ENCODE measurements at regions not wholly inside any gene's neighbourhood (a gene's known extent, or its start where the extent isn't known, plus 50 kb on each side); places are given as distances from the start of the nearest gene placed in this dataset.
A peak's percentile ranks its signal among the peaks of the same experiment; 100 is the strongest.

DNA sequence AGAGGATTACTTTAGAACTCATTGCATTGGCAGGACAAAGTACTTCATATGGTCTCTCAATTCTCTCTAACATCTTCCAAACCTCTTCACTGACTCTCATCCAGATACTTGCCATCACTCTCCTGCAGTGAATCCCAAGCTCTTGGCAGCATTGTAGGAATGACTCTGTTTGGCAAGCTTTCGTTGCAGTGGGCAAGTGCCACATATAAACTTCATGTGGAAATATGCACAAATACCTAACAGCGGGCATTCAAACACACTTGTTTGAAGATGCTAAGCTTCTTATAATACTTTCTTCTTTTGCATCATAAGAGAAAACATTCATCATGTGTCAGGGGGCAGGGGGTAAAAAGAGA, 86.2 kb upstream of the F13A1 start:
- no peak overlapping the region for H2BK120ac ChIP-seq (ENCODE audit: insufficient read depth, low read length, poor library complexity)
- no peak overlapping the region for H2AK5ac ChIP-seq (ENCODE audit: low read length)
- no peak overlapping the region for H4K91ac ChIP-seq (ENCODE audit: low read depth, low read length)
- DNase-seq, result no peak
- H3K23ac ChIP-seq (ENCODE audit: low read length), result no peak overlapping the region
- no peaks in the 10 kb centered on the region for H3K79me1 ChIP-seq (ENCODE audit: low read length)
- no peaks in the 10 kb centered on the region for H3K79me2 ChIP-seq (ENCODE audit: control insufficient read depth, insufficient read depth, low read length, poor library complexity)
- no peaks in the 10 kb centered on the region for H3K9me3 ChIP-seq (ENCODE audit: insufficient read depth, low read depth, low read length)
- no peak overlapping the region for H2AFZ ChIP-seq (ENCODE audit: insufficient read depth, low read length, poor library complexity)
- no peak overlapping the region for H2BK12ac ChIP-seq (ENCODE audit: low read length)
- H3K27ac ChIP-seq (ENCODE audit: low read depth, low read length), result no peak overlapping the region
- H3K4me2 ChIP-seq (ENCODE audit: low read length), result no peak overlapping the region
- H3K4ac ChIP-seq (ENCODE audit: low read depth, low read length), result no peak overlapping the region
- no peak overlapping the region for H2BK5ac ChIP-seq (ENCODE audit: low read depth, low read length, poor library complexity)
- no peak overlapping the region for H4K12ac ChIP-seq (ENCODE audit: low read depth, low read length)
- H3K36me3 ChIP-seq (ENCODE audit: control insufficient read depth in 1 of 2, insufficient read depth in 2 of 2, low read length in 2 of 2), result no peaks in the 10 kb centered on the region
- no peak overlapping the region for H3K9ac ChIP-seq (ENCODE audit: low read length)
- H4K8ac ChIP-seq (ENCODE audit: low read depth, low read length), result no peak overlapping the region
- WGBS (ENCODE audit: extremely low coverage, insufficient coverage, insufficient read length), result no CpG with 5 or more reads among the region's 2 CpGs
- H3K4me1 ChIP-seq (ENCODE audit: control insufficient read depth in 1 of 2, insufficient read depth in 2 of 2, low read length in 2 of 2), result no peaks in the 10 kb centered on the region
- H3K4me3 ChIP-seq (ENCODE audit: low read depth, low read length), result no peak overlapping the region
- H3K27me3 ChIP-seq (ENCODE audit: insufficient read depth, low read length), result no peaks in the 10 kb centered on the region
- no peak overlapping the region for H3K14ac ChIP-seq (ENCODE audit: low read length)
- no peak overlapping the region for H3K18ac ChIP-seq (ENCODE audit: low read length)

DNA sequence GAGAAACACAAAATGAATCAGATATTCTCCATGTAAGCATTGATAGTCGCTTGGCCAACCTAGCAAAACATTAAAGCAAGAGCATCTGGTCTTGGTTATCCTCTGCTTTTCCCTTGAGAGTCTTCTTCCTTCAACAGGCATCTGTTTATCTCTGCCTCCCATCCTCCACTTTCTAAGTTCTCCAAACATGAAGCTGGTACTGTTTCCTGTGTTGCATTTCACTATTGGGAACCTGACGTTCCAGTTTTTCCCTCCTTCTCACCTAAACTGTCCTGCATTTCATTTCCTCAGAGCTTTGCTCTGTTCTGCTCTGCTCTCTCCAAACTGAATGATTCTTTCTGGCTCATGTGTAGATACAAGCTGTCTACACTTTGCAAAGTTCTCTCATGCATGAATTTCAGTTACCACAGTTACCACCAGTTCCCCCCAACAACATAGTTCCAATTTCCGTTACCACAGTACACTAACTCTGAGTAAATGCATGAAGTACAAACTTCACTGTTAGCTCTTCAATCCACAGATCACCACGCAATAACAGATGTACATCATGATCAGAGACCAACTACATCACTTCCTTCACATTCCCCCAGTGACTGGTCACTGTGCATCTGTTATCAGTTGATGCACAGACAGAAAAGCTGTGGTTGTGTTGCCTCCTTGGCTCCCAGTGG, 86.7 kb upstream of the F13A1 start:
- Histone ChIP-seq H3K23ac (ENCODE audit: low read length) (no peak overlapping the region), H3K4ac (ENCODE audit: low read depth, low read length) (no peak overlapping the region), H4K8ac (ENCODE audit: low read depth, low read length) (no peak overlapping the region), H3K9me3 (ENCODE audit: insufficient read depth, low read depth, low read length) (no peaks in the 10 kb centered on the region), H3K4me2 (ENCODE audit: low read length) (no peak overlapping the region), H3K79me1 (ENCODE audit: low read length) (no peaks in the 10 kb centered on the region), H2BK5ac (ENCODE audit: low read depth, low read length, poor library complexity) (no peak overlapping the region), H3K36me3 (ENCODE audit: control insufficient read depth in 1 of 2, insufficient read depth in 2 of 2, low read length in 2 of 2) (no peaks in the 10 kb centered on the region), H3K27me3 (ENCODE audit: insufficient read depth, low read length) (no peaks in the 10 kb centered on the region), H2AK5ac (ENCODE audit: low read length) (no peak overlapping the region), H3K4me3 (ENCODE audit: low read depth, low read length) (no peak overlapping the region), H3K9ac (ENCODE audit: low read length) (peak overlapping the region; percentile 15), H2BK12ac (ENCODE audit: low read length) (no peak overlapping the region), H2AFZ (ENCODE audit: insufficient read depth, low read length, poor library complexity) (no peak overlapping the region), H3K18ac (ENCODE audit: low read length) (no peak overlapping the region), H3K79me2 (ENCODE audit: control insufficient read depth, insufficient read depth, low read length, poor library complexity) (no peaks in the 10 kb centered on the region), H2BK120ac (ENCODE audit: insufficient read depth, low read length, poor library complexity) (no peak overlapping the region), H4K91ac (ENCODE audit: low read depth, low read length) (no peak overlapping the region), H3K14ac (ENCODE audit: low read length) (no peak overlapping the region), H3K27ac (ENCODE audit: low read depth, low read length) (no peak overlapping the region), H4K12ac (ENCODE audit: low read depth, low read length) (no peak overlapping the region), H3K4me1 (ENCODE audit: control insufficient read depth in 1 of 2, insufficient read depth in 2 of 2, low read length in 2 of 2) (no peaks in the 10 kb centered on the region)
- DNase-seq, result no peak
- no CpG with 5 or more reads among the region's 4 CpGs for WGBS (ENCODE audit: extremely low coverage, insufficient coverage, insufficient read length)

DNA sequence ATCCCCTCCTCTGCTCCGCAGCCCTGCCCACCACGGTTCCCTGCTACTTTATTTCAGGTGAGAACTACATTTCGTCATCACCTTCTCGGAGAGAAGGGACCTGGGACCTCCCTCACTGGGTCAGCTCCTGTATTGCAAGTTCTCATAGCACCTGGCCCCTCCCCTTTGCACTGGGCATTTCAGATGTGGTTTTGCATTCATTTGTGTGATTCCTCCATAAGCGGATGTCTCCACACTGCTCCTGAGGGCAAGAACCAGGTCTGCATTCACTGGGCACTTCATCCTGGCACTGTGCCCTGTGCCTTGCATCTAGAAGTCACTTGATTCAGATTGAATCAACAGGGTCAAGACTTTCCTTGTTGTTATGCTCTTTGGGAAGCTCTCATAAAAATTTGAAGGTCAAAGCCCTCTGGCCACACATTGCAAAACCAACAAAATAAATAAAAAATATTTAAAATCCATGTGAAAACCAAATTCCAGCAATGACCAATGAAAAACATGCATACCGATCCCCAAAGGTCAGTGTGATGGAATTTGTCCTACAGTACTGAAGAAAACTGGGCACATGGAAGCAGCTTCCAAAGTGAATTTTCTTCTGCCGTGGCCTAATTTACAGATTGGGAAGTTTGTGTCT, 89.1 kb upstream of the F13A1 start:
- Histone ChIP-seq H2BK120ac (ENCODE audit: insufficient read depth, low read length, poor library complexity) (no peak overlapping the region), H3K4ac (ENCODE audit: low read depth, low read length) (no peak overlapping the region), H3K27me3 (ENCODE audit: insufficient read depth, low read length) (no peaks in the 10 kb centered on the region)

GRCh38 chr6:6411115-6411514, 90.7 kb upstream of the F13A1 start:
- H4K8ac ChIP-seq (ENCODE audit: low read depth, low read length), result no peak overlapping the region
- no peak overlapping the region for H2AK5ac ChIP-seq (ENCODE audit: low read length)
- no peak overlapping the region for H4K12ac ChIP-seq (ENCODE audit: low read depth, low read length)
- no peak overlapping the region for H3K18ac ChIP-seq (ENCODE audit: low read length)
- no peak overlapping the region for H3K23ac ChIP-seq (ENCODE audit: low read length)
- no peaks in the 10 kb centered on the region for H3K79me2 ChIP-seq (ENCODE audit: control insufficient read depth, insufficient read depth, low read length, poor library complexity)
- no peaks in the 10 kb centered on the region for H3K27me3 ChIP-seq (ENCODE audit: insufficient read depth, low read length)
- H2AFZ ChIP-seq (ENCODE audit: insufficient read depth, low read length, poor library complexity), result no peak overlapping the region
- DNase-seq, result no peak
- H3K79me1 ChIP-seq (ENCODE audit: low read length), result no peaks in the 10 kb centered on the region
- no peak overlapping the region for H2BK12ac ChIP-seq (ENCODE audit: low read length)
- H3K9ac ChIP-seq (ENCODE audit: low read length), result no peak overlapping the region
- H2BK5ac ChIP-seq (ENCODE audit: low read depth, low read length, poor library complexity), result no peak overlapping the region
- H3K4me3 ChIP-seq (ENCODE audit: low read depth, low read length), result no peak overlapping the region
- H2BK120ac ChIP-seq (ENCODE audit: insufficient read depth, low read length, poor library complexity), result no peak overlapping the region
- H3K36me3 ChIP-seq (ENCODE audit: control insufficient read depth in 1 of 2, insufficient read depth in 2 of 2, low read length in 2 of 2), result no peaks in the 10 kb centered on the region
- H3K27ac ChIP-seq (ENCODE audit: low read depth, low read length), result no peak overlapping the region
- H3K4ac ChIP-seq (ENCODE audit: low read depth, low read length), result no peak overlapping the region
- no peaks in the 10 kb centered on the region for H3K4me1 ChIP-seq (ENCODE audit: control insufficient read depth in 1 of 2, insufficient read depth in 2 of 2, low read length in 2 of 2)
- H3K4me2 ChIP-seq (ENCODE audit: low read length), result no peak overlapping the region
- no peak overlapping the region for H4K91ac ChIP-seq (ENCODE audit: low read depth, low read length)
- no peaks in the 10 kb centered on the region for H3K9me3 ChIP-seq (ENCODE audit: insufficient read depth, low read depth, low read length)
- H3K14ac ChIP-seq (ENCODE audit: low read length), result no peak overlapping the region

More for the DNA sequence above, 89.1 kb upstream of the F13A1 start:
- no CpG with 5 or more reads among the region's 7 CpGs for WGBS (ENCODE audit: extremely low coverage, insufficient coverage, insufficient read length)
- H2BK12ac ChIP-seq (ENCODE audit: low read length), result no peak overlapping the region
- DNase-seq, result peak in 1 of 2 donors; percentile 28
- no peak overlapping the region for H2AFZ ChIP-seq (ENCODE audit: insufficient read depth, low read length, poor library complexity)
- no peaks in the 10 kb centered on the region for H3K4me1 ChIP-seq (ENCODE audit: control insufficient read depth in 1 of 2, insufficient read depth in 2 of 2, low read length in 2 of 2)
- no peak overlapping the region for H3K14ac ChIP-seq (ENCODE audit: low read length)
- H2BK5ac ChIP-seq (ENCODE audit: low read depth, low read length, poor library complexity), result no peak overlapping the region
- no peak overlapping the region for H4K12ac ChIP-seq (ENCODE audit: low read depth, low read length)
- no peaks in the 10 kb centered on the region for H3K79me1 ChIP-seq (ENCODE audit: low read length)
- no peak overlapping the region for H2AK5ac ChIP-seq (ENCODE audit: low read length)
- H3K36me3 ChIP-seq (ENCODE audit: control insufficient read depth in 1 of 2, insufficient read depth in 2 of 2, low read length in 2 of 2), result no peaks in the 10 kb centered on the region
- no peak overlapping the region for H3K9ac ChIP-seq (ENCODE audit: low read length)
- H4K91ac ChIP-seq (ENCODE audit: low read depth, low read length), result no peak overlapping the region
- H4K8ac ChIP-seq (ENCODE audit: low read depth, low read length), result no peak overlapping the region
- H3K4me2 ChIP-seq (ENCODE audit: low read length), result no peak overlapping the region
- H3K23ac ChIP-seq (ENCODE audit: low read length), result no peak overlapping the region
- no peaks in the 10 kb centered on the region for H3K79me2 ChIP-seq (ENCODE audit: control insufficient read depth, insufficient read depth, low read length, poor library complexity)
- no peak overlapping the region for H3K4me3 ChIP-seq (ENCODE audit: low read depth, low read length)
- H3K18ac ChIP-seq (ENCODE audit: low read length), result no peak overlapping the region
- H3K27ac ChIP-seq (ENCODE audit: low read depth, low read length), result no peak overlapping the region
- H3K9me3 ChIP-seq (ENCODE audit: insufficient read depth, low read depth, low read length), result no peaks in the 10 kb centered on the region

All from trophoblast cell (in vitro differentiated cells and primary cell).